ENCODE measurements at regions not wholly inside any gene's neighbourhood (a gene's known extent, or its start where the extent isn't known, plus 50 kb on each side); places are given as distances from the start of the nearest gene placed in this dataset.

GRCh38 chr6:50187351-50187921, 137.7 kb upstream of the DEFB112 start:
- Histone ChIP-seq H3K4me2 (ENCODE audit: insufficient read depth, low read length, poor library complexity, severe bottlenecking) (no peak overlapping the region), H3K9ac (ENCODE audit: low read depth, low read length, poor library complexity) (no peak overlapping the region), H3K14ac (ENCODE audit: low read length) (no peak overlapping the region), H3K79me1 (ENCODE audit: low read depth, low read length) (no peaks in the 10 kb centered on the region), H2BK120ac (ENCODE audit: low read depth, low read length) (no peak overlapping the region), H3K4me3 (ENCODE audit: low read length in 2 of 2) (no peak overlapping the region), H3K4ac (ENCODE audit: low read length) (no peak overlapping the region), H3K4me1 (ENCODE audit: control insufficient read depth in 2 of 2, insufficient read depth in 1 of 2, low read depth in 1 of 2, low read length in 2 of 2) (peaks cover 2 to 4% of the 10 kb centered on the region in 2 donors), H4K8ac (ENCODE audit: low read depth, low read length) (no peak overlapping the region), H3K9me3 (replicated peaks in 1 of 2; ENCODE audit: control insufficient read depth in 2 of 2, insufficient read depth in 1 of 2, low read depth in 1 of 2, low read length in 2 of 2) (no peaks in the 10 kb centered on the region), H2BK15ac (ENCODE audit: low read length) (no peak overlapping the region), H3K36me3 (replicated peaks in 1 of 2; ENCODE audit: control insufficient read depth in 2 of 2, insufficient read depth in 2 of 2, low read length in 2 of 2) (no peaks in the 10 kb centered on the region), H2AFZ (ENCODE audit: low read length) (no peak overlapping the region), H3K27ac (replicated peaks; ENCODE audit: low read length) (no peak overlapping the region), H2AK5ac (ENCODE audit: low read depth, low read length) (no peak overlapping the region), H3K23ac (ENCODE audit: low read depth, low read length, poor library complexity) (no peak overlapping the region), H2BK12ac (ENCODE audit: low read length) (no peak overlapping the region), H3K18ac (ENCODE audit: low read length) (peak overlapping the region; percentile 76), H3K27me3 (ENCODE audit: control insufficient read depth in 3 of 3, insufficient read depth in 3 of 3, low read depth in 1 of 3, low read length in 3 of 3) (no peaks in the 10 kb centered on the region), H4K91ac (ENCODE audit: low read depth, low read length, poor library complexity) (no peak overlapping the region), H2BK5ac (ENCODE audit: low read length) (no peak overlapping the region)
- no CpG with 5 or more reads among the region's 7 CpGs for WGBS, 2 donors (ENCODE audit: extremely low coverage in 2 of 2, insufficient read length in 2 of 2, insufficient replicate concordance in 1 of 2)
- DNase-seq (ENCODE audit: low spot score), result peak; percentile 48

GRCh38 chr6:50198245-50198644, 148.5 kb upstream of the DEFB112 start:
- H3K27ac ChIP-seq (replicated peaks; ENCODE audit: low read length), result no peak overlapping the region
- no peak overlapping the region for H3K4me2 ChIP-seq (ENCODE audit: insufficient read depth, low read length, poor library complexity, severe bottlenecking)
- no peaks in the 10 kb centered on the region for H3K9me3 ChIP-seq (replicated peaks in 1 of 2; ENCODE audit: control insufficient read depth in 2 of 2, insufficient read depth in 1 of 2, low read depth in 1 of 2, low read length in 2 of 2)
- no peak overlapping the region for H4K91ac ChIP-seq (ENCODE audit: low read depth, low read length, poor library complexity)
- H3K9ac ChIP-seq (ENCODE audit: low read depth, low read length, poor library complexity), result no peak overlapping the region
- no peak overlapping the region for H3K4ac ChIP-seq (ENCODE audit: low read length)
- H2BK15ac ChIP-seq (ENCODE audit: low read length), result no peak overlapping the region
- no peak overlapping the region for H2AFZ ChIP-seq (ENCODE audit: low read length)
- no peak overlapping the region for H3K23ac ChIP-seq (ENCODE audit: low read depth, low read length, poor library complexity)
- peaks cover 0 to 3% of the 10 kb centered on the region in 2 donors for H3K4me1 ChIP-seq (ENCODE audit: control insufficient read depth in 2 of 2, insufficient read depth in 1 of 2, low read depth in 1 of 2, low read length in 2 of 2)
- no peak overlapping the region for H3K18ac ChIP-seq (ENCODE audit: low read length)
- no CpG with 5 or more reads among the region's 4 CpGs for WGBS, 2 donors (ENCODE audit: extremely low coverage in 2 of 2, insufficient read length in 2 of 2, insufficient replicate concordance in 1 of 2)
- no peak overlapping the region for H3K14ac ChIP-seq (ENCODE audit: low read length)
- H3K4me3 ChIP-seq (ENCODE audit: low read length in 2 of 2), result no peak overlapping the region
- no peaks in the 10 kb centered on the region for H3K36me3 ChIP-seq (replicated peaks in 1 of 2; ENCODE audit: control insufficient read depth in 2 of 2, insufficient read depth in 2 of 2, low read length in 2 of 2)
- peak; percentile 38 for DNase-seq (ENCODE audit: low spot score)
- no peak overlapping the region for H2AK5ac ChIP-seq (ENCODE audit: low read depth, low read length)
- H2BK120ac ChIP-seq (ENCODE audit: low read depth, low read length), result no peak overlapping the region
- H3K79me1 ChIP-seq (ENCODE audit: low read depth, low read length), result no peaks in the 10 kb centered on the region
- H2BK12ac ChIP-seq (ENCODE audit: low read length), result no peak overlapping the region
- H4K8ac ChIP-seq (ENCODE audit: low read depth, low read length), result no peak overlapping the region
- no peaks in the 10 kb centered on the region for H3K27me3 ChIP-seq (ENCODE audit: control insufficient read depth in 3 of 3, insufficient read depth in 3 of 3, low read depth in 1 of 3, low read length in 3 of 3)
- no peak overlapping the region for H2BK5ac ChIP-seq (ENCODE audit: low read length)

- H3K36me3 ChIP-seq (replicated peaks in 1 of 2; ENCODE audit: control insufficient read depth in 2 of 2, insufficient read depth in 2 of 2, low read length in 2 of 2), result no peaks in the 10 kb centered on the region
- H2AFZ ChIP-seq (ENCODE audit: low read length), result no peak overlapping the region
- no peak overlapping the region for H4K8ac ChIP-seq (ENCODE audit: low read depth, low read length)
- no peak overlapping the region for H3K4me2 ChIP-seq (ENCODE audit: insufficient read depth, low read length, poor library complexity, severe bottlenecking)
- no peak overlapping the region for H3K9ac ChIP-seq (ENCODE audit: low read depth, low read length, poor library complexity)
- no peak overlapping the region for H2BK12ac ChIP-seq (ENCODE audit: low read length)
- no peaks in the 10 kb centered on the region for H3K79me1 ChIP-seq (ENCODE audit: low read depth, low read length)
- DNase-seq (ENCODE audit: low spot score), result no peak
- no peak overlapping the region for H4K91ac ChIP-seq (ENCODE audit: low read depth, low read length, poor library complexity)
- H2BK120ac ChIP-seq (ENCODE audit: low read depth, low read length), result no peak overlapping the region
- H3K23ac ChIP-seq (ENCODE audit: low read depth, low read length, poor library complexity), result no peak overlapping the region
- no peaks in the 10 kb centered on the region for H3K9me3 ChIP-seq (replicated peaks in 1 of 2; ENCODE audit: control insufficient read depth in 2 of 2, insufficient read depth in 1 of 2, low read depth in 1 of 2, low read length in 2 of 2)
- H3K4me1 ChIP-seq (ENCODE audit: control insufficient read depth in 2 of 2, insufficient read depth in 1 of 2, low read depth in 1 of 2, low read length in 2 of 2), result peaks cover 0 to 1% of the 10 kb centered on the region in 2 donors
- no peak overlapping the region for H2BK5ac ChIP-seq (ENCODE audit: low read length)
- H2BK15ac ChIP-seq (ENCODE audit: low read length), result no peak overlapping the region
- H2AK5ac ChIP-seq (ENCODE audit: low read depth, low read length), result no peak overlapping the region
- no peak overlapping the region for H3K4me3 ChIP-seq (ENCODE audit: low read length in 2 of 2)
- H3K27ac ChIP-seq (replicated peaks; ENCODE audit: low read length), result no peak overlapping the region
- no peak overlapping the region for H3K4ac ChIP-seq (ENCODE audit: low read length)
- no peak overlapping the region for H3K18ac ChIP-seq (ENCODE audit: low read length)
- H3K27me3 ChIP-seq (ENCODE audit: control insufficient read depth in 3 of 3, insufficient read depth in 3 of 3, low read depth in 1 of 3, low read length in 3 of 3), result no peaks in the 10 kb centered on the region
- no peak overlapping the region for H3K14ac ChIP-seq (ENCODE audit: low read length)
These were observed 153.0 kb upstream of the DEFB112 start for GRCh38 chr6:50202766-50203165.

- Histone ChIP-seq H3K18ac (ENCODE audit: low read length) (no peak overlapping the region), H4K91ac (ENCODE audit: low read depth, low read length, poor library complexity) (no peak overlapping the region), H3K14ac (ENCODE audit: low read length) (no peak overlapping the region), H2AFZ (ENCODE audit: low read length) (no peak overlapping the region), H3K23ac (ENCODE audit: low read depth, low read length, poor library complexity) (no peak overlapping the region), H3K4me1 (ENCODE audit: control insufficient read depth in 2 of 2, insufficient read depth in 1 of 2, low read depth in 1 of 2, low read length in 2 of 2) (no peaks in the 10 kb centered on the region), H3K27ac (replicated peaks; ENCODE audit: low read length) (no peak overlapping the region), H2BK5ac (ENCODE audit: low read length) (no peak overlapping the region), H3K79me1 (ENCODE audit: low read depth, low read length) (no peaks in the 10 kb centered on the region), H2BK12ac (ENCODE audit: low read length) (no peak overlapping the region), H3K27me3 (ENCODE audit: control insufficient read depth in 3 of 3, insufficient read depth in 3 of 3, low read depth in 1 of 3, low read length in 3 of 3) (no peaks in the 10 kb centered on the region), H2BK15ac (ENCODE audit: low read length) (no peak overlapping the region), H4K8ac (ENCODE audit: low read depth, low read length) (no peak overlapping the region), H3K4me3 (ENCODE audit: low read length in 2 of 2) (no peak overlapping the region), H3K4me2 (ENCODE audit: insufficient read depth, low read length, poor library complexity, severe bottlenecking) (no peak overlapping the region), H3K9me3 (replicated peaks in 1 of 2; ENCODE audit: control insufficient read depth in 2 of 2, insufficient read depth in 1 of 2, low read depth in 1 of 2, low read length in 2 of 2) (no peaks in the 10 kb centered on the region), H2BK120ac (ENCODE audit: low read depth, low read length) (no peak overlapping the region), H2AK5ac (ENCODE audit: low read depth, low read length) (no peak overlapping the region), H3K4ac (ENCODE audit: low read length) (no peak overlapping the region), H3K9ac (ENCODE audit: low read depth, low read length, poor library complexity) (no peak overlapping the region), H3K36me3 (replicated peaks in 1 of 2; ENCODE audit: control insufficient read depth in 2 of 2, insufficient read depth in 2 of 2, low read length in 2 of 2) (no peaks in the 10 kb centered on the region)
- WGBS, 2 donors (ENCODE audit: extremely low coverage in 2 of 2, insufficient read length in 2 of 2, insufficient replicate concordance in 1 of 2), result no CpG with 5 or more reads among the region's 1 CpG
- DNase-seq (ENCODE audit: low spot score), result no peak
These were observed 161.9 kb upstream of the DEFB112 start for GRCh38 chr6:50211582-50211981.

All from neuronal stem cell (in vitro differentiated cells).